ENCODE measurements at regions not wholly inside any gene's neighbourhood (a gene's known extent, or its start where the extent isn't known, plus 50 kb on each side); places are given as distances from the start of the nearest gene placed in this dataset.
A peak's percentile ranks its signal among the peaks of the same experiment; 100 is the strongest.

DNA sequence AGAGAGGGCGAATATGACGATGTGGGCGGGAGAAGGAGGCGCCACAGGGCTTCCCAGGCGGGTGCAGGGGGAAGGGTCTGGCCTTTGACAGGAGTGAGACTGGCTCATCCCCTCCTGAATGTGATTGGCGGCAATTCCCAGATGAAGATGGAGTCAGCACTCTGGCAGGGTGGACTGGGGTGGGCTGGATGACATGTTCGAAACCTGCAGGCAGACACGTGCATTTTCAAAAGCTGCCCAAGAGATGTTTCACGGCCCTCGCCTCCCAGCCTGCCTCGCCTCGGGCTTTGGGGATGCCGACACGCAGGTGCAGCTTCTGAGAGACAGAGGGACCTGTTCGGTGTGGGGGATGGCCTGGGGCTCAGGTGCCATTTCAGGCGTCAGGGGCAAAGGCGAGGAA, 66.8 kb upstream of the AFDN start:
- no peaks in the 10 kb centered on the region for H3K36me3 ChIP-seq (replicated peaks; ENCODE audit: insufficient read depth, low read depth)
- no peaks in the 10 kb centered on the region for H3K79me2 ChIP-seq
- no peak overlapping the region for H2AFZ ChIP-seq
- H3K27me3 ChIP-seq = no peaks in the 10 kb centered on the region
- no peak overlapping the region for H3K27ac ChIP-seq
- H3K4me3 ChIP-seq = no peak overlapping the region
- H3K9me2 ChIP-seq (replicated peaks; ENCODE audit: insufficient read depth) = no peaks in the 10 kb centered on the region
- no peak for DNase-seq (ENCODE audit: low spot score)
- H3K9me3 ChIP-seq (ENCODE audit: low read depth) = no peaks in the 10 kb centered on the region
- WGBS (ENCODE audit: low lambda C conversion rate, missing lambda C conversion rate) = 96% methylated on average over 17 of the region's 17 CpGs
- H3K4me2 ChIP-seq = no peak overlapping the region
- TF ChIP-seq, protein P1, sequence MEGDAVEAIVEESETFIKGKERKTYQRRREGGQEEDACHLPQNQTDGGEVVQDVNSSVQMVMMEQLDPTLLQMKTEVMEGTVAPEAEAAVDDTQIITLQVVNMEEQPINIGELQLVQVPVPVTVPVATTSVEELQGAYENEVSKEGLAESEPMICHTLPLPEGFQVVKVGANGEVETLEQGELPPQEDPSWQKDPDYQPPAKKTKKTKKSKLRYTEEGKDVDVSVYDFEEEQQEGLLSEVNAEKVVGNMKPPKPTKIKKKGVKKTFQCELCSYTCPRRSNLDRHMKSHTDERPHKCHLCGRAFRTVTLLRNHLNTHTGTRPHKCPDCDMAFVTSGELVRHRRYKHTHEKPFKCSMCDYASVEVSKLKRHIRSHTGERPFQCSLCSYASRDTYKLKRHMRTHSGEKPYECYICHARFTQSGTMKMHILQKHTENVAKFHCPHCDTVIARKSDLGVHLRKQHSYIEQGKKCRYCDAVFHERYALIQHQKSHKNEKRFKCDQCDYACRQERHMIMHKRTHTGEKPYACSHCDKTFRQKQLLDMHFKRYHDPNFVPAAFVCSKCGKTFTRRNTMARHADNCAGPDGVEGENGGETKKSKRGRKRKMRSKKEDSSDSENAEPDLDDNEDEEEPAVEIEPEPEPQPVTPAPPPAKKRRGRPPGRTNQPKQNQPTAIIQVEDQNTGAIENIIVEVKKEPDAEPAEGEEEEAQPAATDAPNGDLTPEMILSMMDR (IDR thresholded peaks at IDR 0.05; ENCODE audit: poor library complexity) = no peak
- TF ChIP-seq EZH2 (IDR thresholded peaks at IDR 0.05; ENCODE audit: borderline replicate concordance) (no peak), EZH2phosphoT487 (IDR thresholded peaks at IDR 0.05; ENCODE audit: low read depth, severe bottlenecking, unreplicated experiment) (no peak)
- H3K4me1 ChIP-seq (ENCODE audit: insufficient read depth) = peaks cover 20% of the 10 kb centered on the region
- H4K20me1 ChIP-seq (ENCODE audit: insufficient read depth, poor library complexity, severe bottlenecking) = no peaks in the 10 kb centered on the region

DNA sequence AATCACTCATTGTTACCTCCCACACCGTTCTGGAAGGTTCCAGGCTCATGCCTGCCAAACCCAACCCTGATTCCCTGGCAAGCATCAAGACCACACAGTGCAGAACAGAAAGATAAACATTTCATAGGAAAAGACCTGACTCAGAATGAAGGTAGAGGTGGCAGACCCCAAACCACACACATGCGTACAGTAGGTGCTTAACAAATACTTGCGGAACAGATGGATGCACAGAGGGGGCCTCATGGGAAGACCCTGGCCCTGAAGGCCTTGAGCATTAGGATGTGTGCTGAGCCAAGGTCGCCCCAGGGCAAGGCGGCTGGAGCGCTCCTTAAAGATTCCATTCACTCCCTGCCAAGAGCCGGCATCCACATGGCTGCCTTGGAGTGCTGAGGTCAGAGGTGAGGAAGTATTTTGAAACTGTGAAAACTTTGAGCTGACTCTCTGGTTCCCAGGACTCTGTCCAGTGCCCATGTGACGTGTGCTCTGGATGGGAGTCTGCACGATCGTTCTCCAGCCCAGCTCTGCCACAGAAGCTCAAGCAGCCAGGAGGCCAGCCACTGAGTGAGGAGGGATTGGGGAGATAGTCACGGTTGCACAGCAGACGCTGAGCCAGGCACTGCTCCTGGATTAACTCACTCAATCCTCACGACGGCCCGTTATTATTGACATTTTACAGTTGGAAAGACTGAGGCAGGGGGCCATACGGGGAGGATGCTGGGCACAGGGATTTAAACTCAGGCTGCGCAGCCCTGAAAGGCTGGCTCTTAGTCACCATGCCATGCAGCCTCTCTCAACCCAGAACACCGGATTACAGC, 65.5 kb upstream of the AFDN start:
- peaks cover 20% of the 10 kb centered on the region for H3K4me1 ChIP-seq (ENCODE audit: insufficient read depth)
- TF ChIP-seq EZH2phosphoT487 (IDR thresholded peaks at IDR 0.05; ENCODE audit: low read depth, severe bottlenecking, unreplicated experiment) = no peak
- TF ChIP-seq, protein P1 (IDR thresholded peaks at IDR 0.05; ENCODE audit: poor library complexity) = no peak
- TF ChIP-seq EZH2 (IDR thresholded peaks at IDR 0.05; ENCODE audit: borderline replicate concordance) = no peak
- no peak overlapping the region for H3K4me3 ChIP-seq
- no peak overlapping the region for H2AFZ ChIP-seq
- H3K36me3 ChIP-seq (replicated peaks; ENCODE audit: insufficient read depth, low read depth) = no peaks in the 10 kb centered on the region
- H3K79me2 ChIP-seq = no peaks in the 10 kb centered on the region
- WGBS (ENCODE audit: low lambda C conversion rate, missing lambda C conversion rate) = 64% methylated on average over 18 of the region's 18 CpGs
- H3K27ac ChIP-seq = peak overlapping the region; percentile 81
- no peaks in the 10 kb centered on the region for H3K27me3 ChIP-seq
- no peak overlapping the region for H3K4me2 ChIP-seq
- H3K9me3 ChIP-seq (ENCODE audit: low read depth) = no peaks in the 10 kb centered on the region
- H3K9me2 ChIP-seq (replicated peaks; ENCODE audit: insufficient read depth) = no peaks in the 10 kb centered on the region
- peak; percentile 69 for DNase-seq (ENCODE audit: low spot score)
- no peaks in the 10 kb centered on the region for H4K20me1 ChIP-seq (ENCODE audit: insufficient read depth, poor library complexity, severe bottlenecking)

DNA sequence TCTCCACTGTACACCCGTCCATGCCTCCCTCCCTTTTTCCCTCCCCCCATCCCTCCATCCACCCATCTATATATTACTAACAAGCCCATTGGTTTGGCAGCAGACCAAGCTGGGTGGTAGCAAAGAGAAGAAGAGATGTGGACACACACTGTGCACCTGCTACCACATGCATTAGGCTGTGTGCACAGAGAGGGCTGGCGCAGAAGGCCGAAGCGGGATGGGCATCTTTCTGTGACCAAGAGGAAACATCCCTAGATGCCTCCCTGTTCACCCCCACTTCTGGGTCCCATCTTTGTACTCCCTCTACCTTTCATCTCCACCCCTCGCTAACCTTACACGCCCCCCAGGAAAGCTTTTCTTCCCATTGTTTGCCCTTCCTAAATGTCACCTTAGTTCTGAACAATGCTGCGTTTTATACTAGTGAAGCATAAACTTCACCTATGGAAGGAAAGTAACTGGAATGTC, 64.9 kb upstream of the AFDN start:
- TF ChIP-seq, protein P1 (IDR thresholded peaks at IDR 0.05; ENCODE audit: poor library complexity) = no peak
- no peak for TF ChIP-seq EZH2phosphoT487 (IDR thresholded peaks at IDR 0.05; ENCODE audit: low read depth, severe bottlenecking, unreplicated experiment)
- no peak for TF ChIP-seq EZH2 (IDR thresholded peaks at IDR 0.05; ENCODE audit: borderline replicate concordance)
- 79% methylated on average over 7 of the region's 7 CpGs for WGBS (ENCODE audit: low lambda C conversion rate, missing lambda C conversion rate)

More for the DNA sequence above, 64.9 kb upstream of the AFDN start:
- DNase-seq (ENCODE audit: low spot score) = no peak
- no peaks in the 10 kb centered on the region for H3K9me3 ChIP-seq (ENCODE audit: low read depth)
- no peaks in the 10 kb centered on the region for H3K27me3 ChIP-seq
- peak overlapping the region; percentile 81 for H3K27ac ChIP-seq
- H3K79me2 ChIP-seq = no peaks in the 10 kb centered on the region
- H3K36me3 ChIP-seq (replicated peaks; ENCODE audit: insufficient read depth, low read depth) = no peaks in the 10 kb centered on the region
- no peak overlapping the region for H3K4me3 ChIP-seq
- H3K4me2 ChIP-seq = no peak overlapping the region
- no peaks in the 10 kb centered on the region for H4K20me1 ChIP-seq (ENCODE audit: insufficient read depth, poor library complexity, severe bottlenecking)
- no peak overlapping the region for H2AFZ ChIP-seq
- no peaks in the 10 kb centered on the region for H3K9me2 ChIP-seq (replicated peaks; ENCODE audit: insufficient read depth)
- peaks cover 19% of the 10 kb centered on the region for H3K4me1 ChIP-seq (ENCODE audit: insufficient read depth)

All from hepatocyte (in vitro differentiated cells).